K562 (cell line): ENCODE measurements at regions not wholly inside any gene's neighbourhood (a gene's known extent, or its start where the extent isn't known, plus 50 kb on each side); places are given as distances from the start of the nearest gene placed in this dataset.

Experiments
- ATAC-seq: fragments of 200-7000 bp; cut with Tn5 transposase; 3 replicates; pipeline ENCODE4 v1.9.1; 2020; ENCODE audit warnings: moderate library complexity
- BruUV-seq: library from RNA; stranded (reverse); fragments of 400-500 nt; replicated peaks from 2 replicates; lab custom pipeline; 2021; lab: Mats Ljungman, UMichigan
- CTCF ChIA-PET: fragments of 300-600 bp; formaldehyde crosslinking; extraction: SDS; loops from one replicate; lab custom pipeline; 2021; ENCODE audit warnings: low intra/inter-chr PET ratio; lab: Yijun Ruan, JAX
- POLR2A ChIA-PET: fragments of 300-600, 350-650 bp; sonication (Branson Sonifier 250); formaldehyde crosslinking; extraction: SDS; loops from one replicate; lab custom pipeline; 2021; ENCODE audit warnings: antibody characterized with exemption, inconsistent platforms; lab: Yijun Ruan, JAX
- DNase-seq, 4 experiments: peaks; one replicate each; pipeline versions ENCODE4 v3.0.0 to v3.0.0-alpha.2; 2011 to 2018; ENCODE audit warnings: low spot score in 3 of 4, mixed read lengths in 3 of 4; ENCODE audit errors: extremely low read depth in 1 of 4
- FAIRE-seq: peaks from 2 replicates; lab custom pipeline; 2011; peaks lifted over from hg19 to GRCh38; lab: Jason Lieb, UNC
- H2AFZ ChIP-seq: 2 replicates; pipeline ENCODE4 v1.6.0; 2011; ENCODE audit warnings: low read depth, low read length, control low read depth, inconsistent platforms
- H3K27ac ChIP-seq: fragments of 200-600 bp; 3 replicates; pipeline ENCODE4 v1.8.0; 2011; ENCODE audit warnings: low read depth, mild to moderate bottlenecking, control low read depth, inconsistent platforms, low read length, moderate library complexity, mixed read lengths; ENCODE audit errors: extremely low read depth
- H3K27me3 ChIP-seq, 2 experiments: fragments of 300-600 bp in 1 of 2; 2 replicates in 1 of 2; 3 replicates in 1 of 2; pipeline versions ENCODE4 v1.6.0 to v1.8.0; 2011; ENCODE audit warnings: inconsistent platforms in 2 of 2, low read length in 2 of 2, mild to moderate bottlenecking in 1 of 2, mixed read lengths in 1 of 2, moderate library complexity in 1 of 2; ENCODE audit not compliant: control insufficient read depth in 2 of 2, insufficient read depth in 2 of 2
- H3K36me3 ChIP-seq: fragments of 300-600 bp; 3 replicates; pipeline ENCODE4 v1.8.0; 2011; ENCODE audit warnings: mild to moderate bottlenecking, low read length, inconsistent platforms; ENCODE audit not compliant: control insufficient read depth, insufficient read depth
- H3K4me1 ChIP-seq, 2 experiments: fragments of 200-600 bp in 1 of 2; replicated peaks in 1 of 2; 2 replicates in 1 of 2; 3 replicates in 1 of 2; pipeline versions ENCODE4 v1.5.1 to v1.8.0; 2011; ENCODE audit warnings: inconsistent platforms in 2 of 2, low read length in 2 of 2, mild to moderate bottlenecking in 1 of 2, mixed read lengths in 1 of 2, moderate library complexity in 1 of 2; ENCODE audit not compliant: control insufficient read depth in 2 of 2, insufficient read depth in 2 of 2
- H3K4me2 ChIP-seq: 2 replicates; pipeline ENCODE4 v1.6.1; 2011; ENCODE audit warnings: low read length, control low read depth, inconsistent platforms, mixed read lengths; ENCODE audit not compliant: insufficient read depth
- H3K4me3 ChIP-seq: fragments of 200-600 bp; sonication (generic), shearing (Covaris generic); 2 replicates; pipeline ENCODE4 v1.5.1; 2016; ENCODE audit warnings: control low read depth, inconsistent platforms
- H3K79me2 ChIP-seq: fragments of 200-600 bp; 3 replicates; pipeline ENCODE4 v1.8.0; 2011; ENCODE audit warnings: low read length, inconsistent platforms; ENCODE audit not compliant: control insufficient read depth, insufficient read depth
- H3K9ac ChIP-seq, 2 experiments: 2 replicates each; pipeline versions ENCODE4 v1.6.0 to v1.6.1; 2011; ENCODE audit warnings: low read depth in 2 of 2, low read length in 2 of 2, control low read depth in 1 of 2, inconsistent platforms in 1 of 2, mild to moderate bottlenecking in 1 of 2, mixed read lengths in 1 of 2; ENCODE audit not compliant: insufficient read depth in 1 of 2
- H3K9me1 ChIP-seq: one replicate; pipeline ENCODE4 v1.6.0; 2011; ENCODE audit warnings: inconsistent platforms, mild to moderate bottlenecking, low read length, moderate library complexity; ENCODE audit not compliant: control insufficient read depth, insufficient read depth
- H3K9me3 ChIP-seq: replicated peaks from 2 replicates; pipeline ENCODE4 v1.5.1; 2011; ENCODE audit warnings: low read depth, low read length, inconsistent platforms; ENCODE audit not compliant: control insufficient read depth, insufficient read depth
- H4K20me1 ChIP-seq: replicated peaks from 2 replicates; pipeline ENCODE4 v1.6.1; 2011; ENCODE audit warnings: low read length, inconsistent platforms, mixed read lengths; ENCODE audit not compliant: control insufficient read depth, insufficient read depth
- NR4A1 ChIP-seq, 2 experiments: fragments of 250-450 bp in 1 of 2; fragments of 450-650 bp in 1 of 2; sonication (Bioruptor Pico) in 1 of 2; IDR thresholded peaks; 2 replicates each; pipeline versions ENCODE4 v1.4.0 to v1.6.1; 2016 to 2020; ENCODE audit warnings: mild to moderate bottlenecking in 2 of 2, missing compliant biosample characterization in 1 of 2, missing genetic modification characterization in 1 of 2, moderate library complexity in 1 of 2
- PHF20 ChIP-seq: fragments of 450-650 bp; IDR thresholded peaks from 2 replicates; pipeline ENCODE4 v1.6.1; 2018; ENCODE audit not compliant: partially characterized antibody
- RAD21 ChIP-seq, 2 experiments: fragments of 250-450 bp in 1 of 2; fragments of 450-650 bp in 1 of 2; sonication (Bioruptor Pico) in 1 of 2; formaldehyde crosslinking in 1 of 2; IDR thresholded peaks in 1 of 2; conservative IDR thresholded peaks in 1 of 2; 2 replicates each; pipeline versions ENCODE4 v1.4.0 to v1.8.0; 2020 to 2022; ENCODE audit warnings: mild to moderate bottlenecking in 2 of 2, moderate library complexity in 1 of 2
- SIRT6 ChIP-seq: IDR thresholded peaks from one replicate; pipeline ENCODE4 v1.6.1; 2012; ENCODE audit warnings: low read depth, mild to moderate bottlenecking, control low read depth, inconsistent platforms, low read length, moderate library complexity
- ZBTB8A ChIP-seq: fragments of 450-650 bp; IDR thresholded peaks from 2 replicates; pipeline ENCODE4 v1.6.1; 2018; ENCODE audit warnings: mild to moderate bottlenecking, moderate library complexity; ENCODE audit not compliant: partially characterized antibody
- ZNF140 ChIP-seq: fragments of 250-450 bp; sonication (Bioruptor Pico); IDR thresholded peaks from 2 replicates; pipeline ENCODE4 v1.8.0; 2021; ENCODE audit warnings: moderate library complexity, mild to moderate bottlenecking, inconsistent platforms
- ZNF184 ChIP-seq: sonication (generic); formaldehyde crosslinking; IDR thresholded peaks from 2 replicates; pipeline ENCODE4 v1.5.0; 2020; ENCODE audit warnings: missing genetic modification reagents
- WGBS: fragments of 100-300 bp; shearing (Covaris generic); methylation state at CpG from one replicate; pipeline ENCODE4 v1.1.6; 2016; ENCODE audit warnings: low coverage, mixed read lengths; ENCODE audit not compliant: insufficient coverage; ENCODE audit errors: missing lambda C conversion rate; 5-methylcytosine and 5-hydroxymethylcytosine counted together
- in situ Hi-C: fragments of 300-500 bp; cut with MboI; formaldehyde crosslinking; loops from 4 replicates; pipeline ENCODE4 v1.15.0; 2018; ENCODE audit warnings: inconsistent platforms, mixed read lengths
- intact Hi-C: fragments of 100-400 bp; cut with micrococcal nuclease; formaldehyde crosslinking; loops from 2 replicates; pipeline ENCODE4 v1.14.2; 2022

DNA sequence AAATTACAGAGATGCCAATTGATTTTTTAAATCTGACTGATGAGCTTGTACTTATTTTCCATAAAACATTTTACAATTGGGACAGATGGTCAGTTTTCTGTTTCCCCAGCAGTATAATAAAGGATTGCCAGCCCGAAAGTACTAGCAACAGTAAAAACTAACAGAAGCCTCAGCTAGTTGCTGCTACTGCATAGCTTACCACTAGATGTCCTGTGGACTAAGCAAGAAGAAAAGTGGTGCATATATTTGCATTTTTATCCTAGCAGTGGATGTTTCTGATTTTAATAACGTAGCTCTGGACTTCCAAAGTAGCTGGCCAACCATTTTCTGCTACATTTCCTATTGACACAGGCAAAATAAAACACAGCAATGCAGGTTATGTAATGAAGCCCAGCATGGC, 241.5 kb downstream of the BARHL2 start:
- FAIRE-seq (no peak), ATAC-seq (no peak), DNase-seq (peak in 1 of 4 experiments; percentile 2)
- H3K4me2 ChIP-seq: no peak overlapping the region
- no peaks in the 10 kb centered on the region for H3K79me2 ChIP-seq
- no peak overlapping the region for H3K27ac ChIP-seq
- H3K27me3 ChIP-seq: no peaks in the 10 kb centered on the region
- POLR2A ChIA-PET: interaction anchor here (0.6 to 2.1 kb wide), 3 partner anchors 11 to 319 kb away, joined by 4 to 9 read pairs (median 8); no protein-coding TSS in a partner anchor
- TF ChIP-seq PHF20 (no peak), ZNF140 (CRISPR knock-in tag) (no peak), ZBTB8A (no peak), SIRT6 (no peak), ZNF184 (CRISPR knock-in tag) (no peak), RAD21 (CRISPR knock-in tag; conservative IDR thresholded peaks at IDR 0.05 in 1 of 2, IDR thresholded peaks at IDR 0.05 in 1 of 2) (0 out of 4 replicates have a peak, but pooled peaks of 1 of the 2 experiments have one; percentile 11), NR4A1 (CRISPR knock-in tag; IDR thresholded peaks at IDR 0.05) (no peak), NR4A1 (tag; IDR thresholded peaks at IDR 0.05) (no peak)
- no peak overlapping the region for H2AFZ ChIP-seq
- no peak overlapping the region for H3K9ac ChIP-seq
- intact Hi-C loops: no loop called here
- no peak overlapping the region for H3K4me3 ChIP-seq
- BruUV-seq: no TSS peak
- CTCF ChIA-PET: no interaction called here
- 0% methylated on average over 2 of the region's 2 CpGs for WGBS
- no peaks in the 10 kb centered on the region for H3K36me3 ChIP-seq
- no peaks in the 10 kb centered on the region; the same call in 1 of the 2 replicates for H4K20me1 ChIP-seq
- H3K9me1 ChIP-seq: no peaks in the 10 kb centered on the region
- in situ Hi-C loops: no loop called here
- H3K4me1 ChIP-seq: no peaks in the 10 kb centered on the region
- H3K9me3 ChIP-seq: no peaks in the 10 kb centered on the region
